ENCODE measurements at regions not wholly inside any gene's neighbourhood (a gene's known extent, or its start where the extent isn't known, plus 50 kb on each side); places are given as distances from the start of the nearest gene placed in this dataset.

- no peak for TF ChIP-seq EZH2 (IDR thresholded peaks at IDR 0.05; ENCODE audit: borderline replicate concordance, low read depth, low read length, severe bottlenecking)
- TF ChIP-seq, protein P1, sequence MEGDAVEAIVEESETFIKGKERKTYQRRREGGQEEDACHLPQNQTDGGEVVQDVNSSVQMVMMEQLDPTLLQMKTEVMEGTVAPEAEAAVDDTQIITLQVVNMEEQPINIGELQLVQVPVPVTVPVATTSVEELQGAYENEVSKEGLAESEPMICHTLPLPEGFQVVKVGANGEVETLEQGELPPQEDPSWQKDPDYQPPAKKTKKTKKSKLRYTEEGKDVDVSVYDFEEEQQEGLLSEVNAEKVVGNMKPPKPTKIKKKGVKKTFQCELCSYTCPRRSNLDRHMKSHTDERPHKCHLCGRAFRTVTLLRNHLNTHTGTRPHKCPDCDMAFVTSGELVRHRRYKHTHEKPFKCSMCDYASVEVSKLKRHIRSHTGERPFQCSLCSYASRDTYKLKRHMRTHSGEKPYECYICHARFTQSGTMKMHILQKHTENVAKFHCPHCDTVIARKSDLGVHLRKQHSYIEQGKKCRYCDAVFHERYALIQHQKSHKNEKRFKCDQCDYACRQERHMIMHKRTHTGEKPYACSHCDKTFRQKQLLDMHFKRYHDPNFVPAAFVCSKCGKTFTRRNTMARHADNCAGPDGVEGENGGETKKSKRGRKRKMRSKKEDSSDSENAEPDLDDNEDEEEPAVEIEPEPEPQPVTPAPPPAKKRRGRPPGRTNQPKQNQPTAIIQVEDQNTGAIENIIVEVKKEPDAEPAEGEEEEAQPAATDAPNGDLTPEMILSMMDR (IDR thresholded peaks at IDR 0.05; ENCODE audit: borderline replicate concordance, extremely low read depth, low read length, poor library complexity, severe bottlenecking), result no peak
- no peak for ATAC-seq (ENCODE audit: insufficient read depth, low read depth)
- H3K9ac ChIP-seq (ENCODE audit: low read depth, low read length), result no peak overlapping the region
Observed at GRCh38 chr12:118751355-118751754, 230.0 kb upstream of the SRRM4 start.

GRCh38 chr12:118760623-118761022 is 220.7 kb upstream of the SRRM4 start:
- Histone ChIP-seq H3K9me3 (ENCODE audit: insufficient read depth, low read length, severe bottlenecking) (no peaks in the 10 kb centered on the region), H3K27me3 (ENCODE audit: insufficient read depth, low read length, poor library complexity) (no peaks in the 10 kb centered on the region)
- ATAC-seq (ENCODE audit: insufficient read depth, low read depth), result no peak

More at GRCh38 chr12:118751355-118751754, 230.0 kb upstream of the SRRM4 start:
- no peaks in the 10 kb centered on the region for H3K9me3 ChIP-seq (ENCODE audit: insufficient read depth, low read length, severe bottlenecking)
- H3K4me2 ChIP-seq (ENCODE audit: insufficient read depth, low read length), result no peak overlapping the region
- no peaks in the 10 kb centered on the region for H3K36me3 ChIP-seq (ENCODE audit: insufficient read depth, low read length)
- no peaks in the 10 kb centered on the region for H3K79me2 ChIP-seq (ENCODE audit: insufficient read depth, low read length)
- no peak overlapping the region for H3K27ac ChIP-seq (ENCODE audit: low read length)
- no peak for DNase-seq
- no peaks in the 10 kb centered on the region for H4K20me1 ChIP-seq (ENCODE audit: insufficient read depth, low read length)
- H3K4me1 ChIP-seq (ENCODE audit: insufficient read depth, low read length), result no peaks in the 10 kb centered on the region
- H3K4me3 ChIP-seq (ENCODE audit: low read depth in 1 of 2, low read length in 2 of 2), result no peak overlapping the region
- no peaks in the 10 kb centered on the region for H3K27me3 ChIP-seq (ENCODE audit: insufficient read depth, low read length, poor library complexity)
- no peak overlapping the region for H2AFZ ChIP-seq (ENCODE audit: low read depth, low read length)

GRCh38 chr12:118763234-118763633 is 218.1 kb upstream of the SRRM4 start:
- DNase-seq (no peak), ATAC-seq (ENCODE audit: insufficient read depth, low read depth) (no peak)
- no peak overlapping the region for H3K4me3 ChIP-seq (ENCODE audit: low read depth in 1 of 2, low read length in 2 of 2)
- H3K27me3 ChIP-seq (ENCODE audit: insufficient read depth, low read length, poor library complexity), result no peaks in the 10 kb centered on the region
- H3K79me2 ChIP-seq (ENCODE audit: insufficient read depth, low read length), result no peaks in the 10 kb centered on the region
- no peaks in the 10 kb centered on the region for H3K9me3 ChIP-seq (ENCODE audit: insufficient read depth, low read length, severe bottlenecking)
- H2AFZ ChIP-seq (ENCODE audit: low read depth, low read length), result no peak overlapping the region
- TF ChIP-seq EZH2 (IDR thresholded peaks at IDR 0.05; ENCODE audit: borderline replicate concordance, low read depth, low read length, severe bottlenecking), result no peak
- H3K4me2 ChIP-seq (ENCODE audit: insufficient read depth, low read length), result no peak overlapping the region
- no peaks in the 10 kb centered on the region for H3K4me1 ChIP-seq (ENCODE audit: insufficient read depth, low read length)
- 0 out of 2 replicates have a peak, but pooled peaks cover 2% of the 10 kb centered on the region for H4K20me1 ChIP-seq (ENCODE audit: insufficient read depth, low read length)
- H3K36me3 ChIP-seq (ENCODE audit: insufficient read depth, low read length), result no peaks in the 10 kb centered on the region
- H3K27ac ChIP-seq (ENCODE audit: low read length), result no peak overlapping the region
- H3K9ac ChIP-seq (ENCODE audit: low read depth, low read length), result no peak overlapping the region

More at GRCh38 chr12:118760623-118761022, 220.7 kb upstream of the SRRM4 start:
- no peak for TF ChIP-seq EZH2 (IDR thresholded peaks at IDR 0.05; ENCODE audit: borderline replicate concordance, low read depth, low read length, severe bottlenecking)
- TF ChIP-seq, protein P1 (IDR thresholded peaks at IDR 0.05; ENCODE audit: borderline replicate concordance, extremely low read depth, low read length, poor library complexity, severe bottlenecking), result no peak
- Histone ChIP-seq H3K4me2 (ENCODE audit: insufficient read depth, low read length) (no peak overlapping the region), H3K27ac (ENCODE audit: low read length) (no peak overlapping the region), H3K36me3 (ENCODE audit: insufficient read depth, low read length) (no peaks in the 10 kb centered on the region), H3K79me2 (ENCODE audit: insufficient read depth, low read length) (no peaks in the 10 kb centered on the region), H3K9ac (ENCODE audit: low read depth, low read length) (no peak overlapping the region), H2AFZ (ENCODE audit: low read depth, low read length) (no peak overlapping the region), H4K20me1 (ENCODE audit: insufficient read depth, low read length) (0 out of 2 replicates have a peak, but pooled peaks cover 2% of the 10 kb centered on the region), H3K4me3 (ENCODE audit: low read depth in 1 of 2, low read length in 2 of 2) (no peak overlapping the region), H3K4me1 (ENCODE audit: insufficient read depth, low read length) (no peaks in the 10 kb centered on the region)
- DNase-seq, result no peak

GRCh38 chr12:118773956-118774723 is 207.2 kb upstream of the SRRM4 start:
- Histone ChIP-seq H3K27ac (ENCODE audit: low read length) (no peak overlapping the region), H3K4me3 (ENCODE audit: low read depth in 1 of 2, low read length in 2 of 2) (no peak overlapping the region), H3K27me3 (ENCODE audit: insufficient read depth, low read length, poor library complexity) (no peaks in the 10 kb centered on the region), H3K36me3 (ENCODE audit: insufficient read depth, low read length) (no peaks in the 10 kb centered on the region), H4K20me1 (ENCODE audit: insufficient read depth, low read length) (no peaks in the 10 kb centered on the region), H3K4me1 (ENCODE audit: insufficient read depth, low read length) (no peaks in the 10 kb centered on the region), H3K9ac (ENCODE audit: low read depth, low read length) (no peak overlapping the region), H3K4me2 (ENCODE audit: insufficient read depth, low read length) (no peak overlapping the region), H3K79me2 (ENCODE audit: insufficient read depth, low read length) (no peaks in the 10 kb centered on the region), H2AFZ (ENCODE audit: low read depth, low read length) (no peak overlapping the region), H3K9me3 (ENCODE audit: insufficient read depth, low read length, severe bottlenecking) (no peaks in the 10 kb centered on the region)
- TF ChIP-seq, protein P1 (IDR thresholded peaks at IDR 0.05; ENCODE audit: borderline replicate concordance, extremely low read depth, low read length, poor library complexity, severe bottlenecking), result no peak
- TF ChIP-seq EZH2 (IDR thresholded peaks at IDR 0.05; ENCODE audit: borderline replicate concordance, low read depth, low read length, severe bottlenecking), result no peak
- no peak for ATAC-seq (ENCODE audit: insufficient read depth, low read depth)
- DNase-seq, result no peak
